ENCODE measurements at regions not wholly inside any gene's neighbourhood (a gene's known extent, or its start where the extent isn't known, plus 50 kb on each side); places are given as distances from the start of the nearest gene placed in this dataset.

DNA sequence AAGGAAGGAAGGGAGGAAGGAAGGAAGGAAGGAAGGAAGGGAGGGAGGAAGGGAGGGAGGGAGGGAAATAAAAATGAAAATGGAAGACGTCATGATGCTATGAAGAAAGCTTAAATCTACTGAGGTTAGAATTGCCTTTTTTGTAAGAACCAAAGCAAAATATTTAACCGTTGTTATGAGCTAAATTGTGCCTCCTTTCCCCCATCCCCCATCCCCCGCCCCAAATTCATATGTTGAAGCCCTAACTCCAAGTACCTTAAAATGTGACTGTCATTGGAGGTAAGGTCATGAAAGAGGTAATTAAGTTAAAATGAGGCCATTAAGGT lies 80.1 kb upstream of the CXADR start:
- TF ChIP-seq, protein P1, sequence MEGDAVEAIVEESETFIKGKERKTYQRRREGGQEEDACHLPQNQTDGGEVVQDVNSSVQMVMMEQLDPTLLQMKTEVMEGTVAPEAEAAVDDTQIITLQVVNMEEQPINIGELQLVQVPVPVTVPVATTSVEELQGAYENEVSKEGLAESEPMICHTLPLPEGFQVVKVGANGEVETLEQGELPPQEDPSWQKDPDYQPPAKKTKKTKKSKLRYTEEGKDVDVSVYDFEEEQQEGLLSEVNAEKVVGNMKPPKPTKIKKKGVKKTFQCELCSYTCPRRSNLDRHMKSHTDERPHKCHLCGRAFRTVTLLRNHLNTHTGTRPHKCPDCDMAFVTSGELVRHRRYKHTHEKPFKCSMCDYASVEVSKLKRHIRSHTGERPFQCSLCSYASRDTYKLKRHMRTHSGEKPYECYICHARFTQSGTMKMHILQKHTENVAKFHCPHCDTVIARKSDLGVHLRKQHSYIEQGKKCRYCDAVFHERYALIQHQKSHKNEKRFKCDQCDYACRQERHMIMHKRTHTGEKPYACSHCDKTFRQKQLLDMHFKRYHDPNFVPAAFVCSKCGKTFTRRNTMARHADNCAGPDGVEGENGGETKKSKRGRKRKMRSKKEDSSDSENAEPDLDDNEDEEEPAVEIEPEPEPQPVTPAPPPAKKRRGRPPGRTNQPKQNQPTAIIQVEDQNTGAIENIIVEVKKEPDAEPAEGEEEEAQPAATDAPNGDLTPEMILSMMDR (IDR thresholded peaks at IDR 0.05; ENCODE audit: low read depth, low read length, missing control alignments): no peak
- no peak overlapping the region for H3K4me3 ChIP-seq (ENCODE audit: low read depth, low read length)
- no peak for DNase-seq (ENCODE audit: low read depth)
- in situ Hi-C loops (cut with HindIII; ENCODE audit: low sequenced_read_pairs): no loop called here

DNA sequence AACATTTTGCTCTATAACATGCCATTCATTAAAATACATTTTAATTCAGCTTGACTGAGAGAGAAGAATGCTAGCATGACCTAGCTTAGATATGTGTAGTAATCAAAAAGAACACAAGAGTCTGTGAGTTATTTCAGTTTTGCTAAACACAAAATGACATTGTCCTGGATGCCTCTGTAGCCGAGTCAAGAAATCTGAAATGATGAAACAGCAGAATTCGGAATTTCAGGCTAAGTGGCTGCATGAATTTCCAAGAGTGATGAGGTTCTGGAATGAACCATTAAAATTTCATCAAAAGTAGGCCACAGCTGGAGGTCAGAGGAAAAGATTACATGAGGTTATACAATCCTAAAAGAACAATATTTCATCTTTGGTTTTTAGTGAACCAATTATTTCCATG lies 79.1 kb upstream of the CXADR start:
- DNase-seq (ENCODE audit: low read depth): no peak
- H3K4me3 ChIP-seq (ENCODE audit: low read depth, low read length): no peak overlapping the region
- TF ChIP-seq, protein P1 (IDR thresholded peaks at IDR 0.05; ENCODE audit: low read depth, low read length, missing control alignments): no peak
- in situ Hi-C loops (cut with HindIII; ENCODE audit: low sequenced_read_pairs): no loop called here

DNA sequence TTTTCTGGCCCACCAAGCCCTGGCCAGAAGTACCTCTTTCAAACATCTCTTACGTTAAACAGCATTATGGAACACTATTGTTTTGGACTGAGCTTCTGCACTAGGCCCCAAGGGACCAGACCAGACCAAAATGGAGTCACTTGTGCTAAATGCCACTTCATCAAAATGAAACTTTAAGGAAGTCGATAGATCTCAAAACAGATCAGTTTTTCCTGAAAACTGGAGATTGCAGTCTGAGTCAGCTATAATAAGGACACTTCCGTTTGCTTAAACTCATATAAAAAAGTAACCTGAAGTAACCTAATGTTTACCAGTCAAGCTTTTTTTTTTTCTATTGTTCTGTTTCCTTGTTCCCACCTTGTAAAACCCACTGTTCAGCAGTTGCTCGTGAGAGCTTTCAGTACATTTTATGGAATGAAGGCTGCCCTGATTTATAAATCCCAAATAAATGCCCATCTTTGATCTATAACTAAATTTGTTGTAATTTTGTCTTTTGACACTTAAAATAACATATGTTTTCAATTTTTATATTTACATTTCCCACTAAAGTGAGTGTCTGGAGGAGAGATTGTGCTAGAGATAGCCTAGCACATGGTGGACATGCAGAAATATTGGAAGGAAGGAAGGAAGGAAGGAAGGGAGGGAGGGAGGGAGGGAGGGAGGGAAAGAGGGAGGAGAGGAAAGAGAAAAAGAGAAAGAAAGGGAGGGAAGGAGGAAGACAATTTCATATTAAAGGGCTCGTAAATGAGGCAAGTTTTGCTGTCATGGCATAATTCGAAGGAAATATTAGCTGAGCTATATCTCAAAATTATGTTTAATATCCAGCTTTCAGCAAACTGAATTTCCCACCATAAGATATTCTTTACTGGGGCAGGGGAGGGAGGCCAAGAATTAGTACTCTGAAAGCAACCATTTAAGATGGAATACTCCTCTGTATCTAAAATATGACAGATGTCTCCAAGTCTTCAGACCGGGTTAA lies 77.0 kb upstream of the CXADR start:
- no peak overlapping the region for H3K4me3 ChIP-seq (ENCODE audit: low read depth, low read length)
- TF ChIP-seq, protein P1 (IDR thresholded peaks at IDR 0.05; ENCODE audit: low read depth, low read length, missing control alignments): no peak
- in situ Hi-C loops (cut with HindIII; ENCODE audit: low sequenced_read_pairs): no loop called here
- no peak for DNase-seq (ENCODE audit: low read depth)

DNA sequence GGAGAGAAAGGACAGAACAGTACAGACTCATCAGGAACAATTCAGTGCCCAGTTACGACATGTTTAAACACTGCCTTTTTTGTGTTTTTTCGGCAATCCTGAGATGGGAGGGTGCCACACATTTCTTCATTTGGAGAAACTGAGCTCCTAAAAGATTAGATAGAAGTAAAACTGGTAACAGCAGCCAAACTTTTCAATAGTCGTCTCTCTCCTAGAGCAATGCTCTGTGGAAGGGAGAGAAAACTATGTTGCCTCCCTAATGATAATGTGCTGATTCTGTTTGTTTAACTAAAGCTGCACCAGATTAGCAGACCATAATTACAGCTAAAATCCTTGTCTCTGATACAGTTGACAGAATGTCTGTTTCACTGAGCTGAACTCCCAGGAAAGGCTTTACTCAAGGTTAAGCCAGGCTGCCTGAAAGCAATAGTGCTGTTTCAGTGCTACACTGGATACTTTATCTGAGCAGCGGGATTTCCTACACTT lies 76.2 kb upstream of the CXADR start:
- TF ChIP-seq, protein P1 (IDR thresholded peaks at IDR 0.05; ENCODE audit: low read depth, low read length, missing control alignments): no peak
- DNase-seq (ENCODE audit: low read depth): no peak
- H3K4me3 ChIP-seq (ENCODE audit: low read depth, low read length): no peak overlapping the region
- in situ Hi-C loops (cut with HindIII; ENCODE audit: low sequenced_read_pairs): no loop called here

DNA sequence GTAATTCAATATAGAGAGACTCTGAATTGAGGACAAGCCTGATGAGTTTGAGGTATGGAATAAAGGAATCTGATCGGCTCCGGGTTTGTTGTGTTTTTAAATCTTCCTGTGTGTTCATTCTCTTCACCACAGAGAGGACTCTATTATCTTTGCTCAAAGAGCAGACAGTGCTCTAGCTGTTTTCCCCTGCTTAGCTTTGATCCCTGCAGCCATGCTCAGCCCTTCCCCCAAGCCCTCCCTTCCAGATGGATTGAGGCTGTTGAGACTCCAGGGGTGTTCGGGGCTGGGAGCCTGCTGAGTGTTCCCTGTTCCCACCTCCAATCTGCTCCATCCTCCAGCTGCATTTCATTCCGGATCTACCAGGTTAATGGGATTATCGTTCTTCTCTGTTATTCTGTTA lies 74.2 kb upstream of the CXADR start:
- TF ChIP-seq, protein P1 (IDR thresholded peaks at IDR 0.05; ENCODE audit: low read depth, low read length, missing control alignments): no peak
- no peak for DNase-seq (ENCODE audit: low read depth)
- in situ Hi-C loops (cut with HindIII; ENCODE audit: low sequenced_read_pairs): no loop called here
- no peak overlapping the region for H3K4me3 ChIP-seq (ENCODE audit: low read depth, low read length)

DNA sequence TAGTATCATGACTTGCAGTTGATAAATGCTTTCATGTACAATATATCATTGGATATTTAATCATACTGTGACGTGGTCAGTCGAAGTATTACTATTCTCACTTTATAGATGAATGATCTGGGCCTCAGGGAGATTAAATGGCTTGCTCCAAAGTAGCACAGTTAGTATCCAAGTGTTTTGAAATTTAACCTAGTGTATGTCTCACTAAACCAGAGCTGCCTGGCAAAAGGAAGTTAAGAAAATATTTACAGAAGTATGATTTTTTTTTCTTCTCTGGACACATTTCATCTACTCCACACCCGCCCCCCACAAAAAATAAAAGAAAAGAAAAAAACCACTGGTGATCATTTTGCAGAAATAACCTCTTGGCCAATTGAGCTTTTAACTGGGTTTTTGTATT lies 71.9 kb upstream of the CXADR start:
- H3K4me3 ChIP-seq (ENCODE audit: low read depth, low read length): no peak overlapping the region
- TF ChIP-seq, protein P1 (IDR thresholded peaks at IDR 0.05; ENCODE audit: low read depth, low read length, missing control alignments): no peak
- no peak for DNase-seq (ENCODE audit: low read depth)
- in situ Hi-C loops (cut with HindIII; ENCODE audit: low sequenced_read_pairs): no loop called here

All from astrocyte of the cerebellum (primary cell).